Mesenteric fat pad (tissue), 1 donor: ENCODE measurements at regions not wholly inside any gene's neighbourhood (a gene's known extent, or its start where the extent isn't known, plus 50 kb on each side); places are given as distances from the start of the nearest gene placed in this dataset.

Experiments used
- DNase-seq: peaks from one replicate; pipeline ENCODE4 v3.0.0-alpha.2; 2020; ENCODE audit warnings: low spot score
- donor health status: DM: yes; HTN: yes; CAD: no.

DNA sequence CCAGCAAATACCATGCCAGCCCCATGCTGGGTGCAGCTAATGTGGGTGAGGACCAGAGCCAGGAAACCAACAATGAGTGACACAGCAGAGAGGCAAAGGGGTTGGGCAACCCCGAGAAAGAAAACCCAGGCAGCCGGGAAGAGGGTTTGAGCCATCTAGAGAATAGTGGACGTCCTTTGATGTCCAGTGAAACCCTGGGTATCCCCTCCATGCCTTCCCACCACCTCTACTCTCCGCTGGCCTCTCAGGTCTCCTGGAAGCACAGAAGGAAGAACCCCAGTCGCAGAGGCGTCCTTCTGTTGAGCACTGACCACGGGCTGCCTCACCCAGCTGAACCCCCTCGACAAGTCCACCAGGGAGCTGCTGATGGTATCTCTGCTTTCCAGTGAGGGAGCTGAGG lies 657.4 kb upstream of the ID2 start:
- DNase-seq = no peak

DNA sequence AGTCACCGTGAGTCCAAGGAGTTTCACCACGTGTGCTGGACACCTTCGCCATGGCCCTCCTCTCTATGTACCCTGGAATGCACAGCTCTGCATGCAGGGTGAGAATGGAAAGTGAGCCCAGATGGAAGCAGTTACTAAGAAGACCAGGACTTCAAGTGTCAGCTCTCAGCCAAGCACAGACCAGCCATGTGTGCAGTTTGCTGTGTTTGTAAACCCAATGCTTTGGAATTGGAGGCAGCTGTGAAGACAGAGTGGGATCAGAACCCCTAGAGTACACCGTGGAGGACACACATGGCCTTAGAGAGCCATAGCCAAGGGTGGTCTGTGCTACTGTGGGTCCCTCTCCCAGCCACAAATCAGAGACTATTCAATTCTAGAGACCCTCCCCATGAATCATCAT lies 655.5 kb upstream of the ID2 start:
- no peak for DNase-seq

DNA sequence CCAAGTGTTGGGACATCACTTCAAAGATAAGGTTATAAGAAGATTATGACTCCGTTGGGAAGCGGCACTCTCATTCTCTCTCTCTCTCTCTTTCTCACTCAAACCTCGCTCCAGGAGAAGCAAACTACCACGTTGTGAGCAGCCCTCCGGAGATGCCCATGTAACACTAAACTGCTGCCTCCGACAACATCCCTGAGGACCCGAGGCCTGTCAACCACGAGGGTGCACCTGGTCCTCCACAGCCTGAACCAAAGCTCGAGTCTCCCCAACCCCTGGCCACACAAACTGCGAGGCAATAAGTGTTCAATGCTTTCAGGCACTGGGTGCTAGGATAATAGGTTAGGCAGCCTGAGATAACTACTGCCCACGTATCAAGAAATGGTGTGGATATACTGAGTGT lies 654.5 kb upstream of the ID2 start:
- no peak for DNase-seq

DNA sequence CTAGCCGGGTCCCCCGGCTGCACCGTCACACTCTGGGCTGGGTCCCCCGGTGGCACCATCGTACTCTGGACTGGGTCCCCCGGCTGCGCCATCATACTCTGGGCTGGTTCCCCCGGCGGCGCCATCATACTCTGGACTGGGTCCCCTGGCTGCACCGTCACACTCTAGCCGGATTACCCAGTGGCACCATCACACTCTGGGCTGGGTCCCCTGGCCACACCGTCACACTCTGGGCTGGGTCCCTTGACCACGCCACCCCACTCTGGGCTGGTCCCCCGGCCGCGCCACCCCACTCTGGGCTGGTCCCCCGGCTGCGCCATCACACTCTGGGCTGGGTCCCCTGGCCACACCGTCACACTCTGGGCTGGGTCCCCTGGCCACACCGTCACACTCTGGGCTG lies 653.8 kb upstream of the ID2 start:
- no peak for DNase-seq

GRCh38 chr2:8028436-8028835 lies 653.4 kb upstream of the ID2 start:
- no peak for DNase-seq

- no peak for DNase-seq
These were observed 652.9 kb upstream of the ID2 start for GRCh38 chr2:8028981-8029380.

GRCh38 chr2:8030573-8031303 lies 651.1 kb upstream of the ID2 start:
- DNase-seq = no peak

DNA sequence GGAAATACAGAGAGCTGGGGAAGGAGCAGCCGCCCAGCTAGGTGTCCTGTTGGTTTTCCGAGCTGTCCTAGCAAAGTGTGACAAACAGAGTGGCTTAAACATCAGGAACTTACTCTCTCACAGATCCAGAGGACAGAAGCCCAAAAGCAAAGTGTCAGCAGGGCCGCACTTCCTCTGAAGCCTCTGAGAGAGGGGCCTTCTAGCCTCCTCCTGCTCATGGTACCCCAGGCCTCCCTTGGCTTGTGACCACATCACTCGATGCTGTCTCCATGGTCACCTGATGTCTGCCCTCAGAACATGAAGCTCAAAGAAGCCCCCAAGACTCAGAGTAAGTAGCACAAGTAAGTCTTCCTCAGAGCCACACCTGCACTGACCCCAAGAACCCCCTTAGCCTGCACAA lies 650.5 kb upstream of the ID2 start:
- no peak for DNase-seq

- no peak for DNase-seq
These were observed 648.2 kb upstream of the ID2 start for GRCh38 chr2:8033546-8034096.

DNA sequence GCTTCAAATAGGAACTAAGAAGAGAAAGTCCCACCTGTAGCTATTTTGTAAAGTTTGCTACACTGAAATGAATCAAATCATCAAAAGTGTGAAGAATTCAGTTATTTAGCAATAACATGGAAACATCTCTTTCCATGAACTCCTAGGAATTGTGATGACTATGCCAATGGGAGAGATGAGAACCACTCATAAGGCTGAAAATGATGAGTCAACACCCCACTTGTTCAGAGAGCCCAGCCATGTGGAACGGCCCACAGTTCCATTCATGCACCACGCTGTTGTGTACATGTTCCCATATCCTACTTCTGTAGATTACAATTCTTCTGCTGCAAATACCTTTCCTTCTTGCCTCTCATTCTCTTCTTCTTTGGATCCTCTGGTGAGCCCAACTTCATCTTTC lies 645.5 kb upstream of the ID2 start:
- no peak for DNase-seq

- DNase-seq = no peak
These were observed 642.1 kb upstream of the ID2 start for GRCh38 chr2:8039732-8040131.

GRCh38 chr2:8043295-8043694 lies 638.6 kb upstream of the ID2 start:
- no peak for DNase-seq

DNA sequence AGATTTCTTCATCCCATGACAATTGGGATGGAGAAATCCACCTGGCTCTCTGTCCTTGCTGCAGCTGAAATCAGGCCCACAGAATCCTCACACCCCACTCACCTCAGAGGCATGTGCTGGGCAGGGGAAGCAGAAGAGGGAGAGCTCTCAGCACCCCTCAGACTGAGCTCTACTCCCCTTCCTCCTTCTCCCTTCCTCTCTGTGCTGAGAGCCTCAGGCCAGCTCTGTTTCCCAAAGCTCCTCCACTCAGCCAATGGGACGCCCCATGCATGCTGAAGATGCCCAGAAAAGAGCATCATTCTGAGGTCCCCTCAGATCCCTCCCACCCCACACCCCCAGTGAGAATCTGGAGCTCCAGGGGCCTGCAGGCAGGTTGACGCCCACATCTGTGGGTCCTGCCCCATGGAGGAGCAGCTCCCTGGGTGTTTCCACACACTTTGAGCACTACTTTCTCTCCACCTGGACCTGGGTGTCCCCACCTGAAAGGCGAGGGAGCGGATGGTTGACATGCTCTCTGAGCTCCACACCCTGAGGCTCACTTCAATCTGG lies 637.7 kb upstream of the ID2 start:
- DNase-seq = no peak

DNA sequence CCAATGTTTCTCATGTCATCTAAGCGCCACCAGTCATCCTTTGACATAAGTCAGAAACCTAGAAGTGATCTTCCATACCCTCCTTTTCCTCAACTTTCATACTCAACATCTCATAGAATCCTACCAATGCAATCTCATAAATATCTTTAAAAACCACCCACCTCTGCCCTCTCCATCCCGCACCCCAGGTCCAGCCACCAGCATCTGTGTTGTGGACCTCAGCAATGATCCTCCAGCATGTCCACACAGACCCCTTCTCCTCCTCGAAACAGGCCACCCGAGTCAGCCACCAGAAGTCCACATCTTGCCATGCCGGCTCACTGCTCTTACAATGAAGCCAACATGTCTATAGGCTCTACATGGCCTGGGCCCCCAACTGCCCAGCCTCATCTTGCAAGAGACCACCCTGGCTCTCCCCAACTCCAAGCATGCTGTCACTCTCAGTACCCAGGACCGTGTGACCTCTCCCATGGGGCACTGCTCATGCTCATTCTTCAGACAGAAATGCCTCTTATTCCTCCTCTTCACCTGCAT lies 636.7 kb upstream of the ID2 start:
- no peak for DNase-seq

DNA sequence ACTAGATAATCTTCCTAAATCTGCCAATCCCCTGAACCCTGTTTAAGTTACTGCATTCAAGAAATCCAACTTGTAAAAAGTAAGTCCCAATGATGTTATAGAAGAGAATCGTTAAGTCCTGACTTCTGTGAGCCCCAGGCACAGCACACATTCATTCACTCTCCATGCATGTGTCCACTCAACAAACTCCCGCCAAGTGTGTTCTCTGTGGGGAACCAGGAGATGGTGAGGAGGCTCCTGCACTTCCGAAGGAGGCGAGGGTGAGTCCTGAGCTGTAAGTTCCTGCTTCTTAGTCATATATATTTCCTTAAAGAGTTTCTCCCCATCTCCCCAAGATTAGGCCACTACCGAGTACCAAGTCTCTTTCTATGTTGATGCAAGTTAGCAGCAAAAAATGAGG lies 635.0 kb upstream of the ID2 start:
- no peak for DNase-seq

DNA sequence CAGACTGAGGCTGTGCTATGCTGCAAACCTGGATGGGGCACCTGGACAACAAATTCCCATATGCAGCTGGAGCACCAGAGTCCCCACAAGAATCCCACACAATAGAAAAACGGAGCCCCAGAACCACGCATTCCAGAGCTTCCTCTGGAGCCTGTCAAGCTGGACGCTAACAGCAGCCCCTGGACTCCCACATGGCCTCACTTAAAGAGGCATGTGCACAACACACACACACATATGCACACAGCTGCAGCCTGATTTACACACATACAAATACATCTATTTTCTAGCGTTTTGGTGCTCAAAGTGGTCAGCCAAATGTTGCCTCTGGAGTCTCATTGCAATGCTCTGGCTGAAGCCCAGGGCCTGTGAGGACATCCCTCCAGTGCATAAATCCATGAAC lies 632.7 kb upstream of the ID2 start:
- DNase-seq = no peak

DNA sequence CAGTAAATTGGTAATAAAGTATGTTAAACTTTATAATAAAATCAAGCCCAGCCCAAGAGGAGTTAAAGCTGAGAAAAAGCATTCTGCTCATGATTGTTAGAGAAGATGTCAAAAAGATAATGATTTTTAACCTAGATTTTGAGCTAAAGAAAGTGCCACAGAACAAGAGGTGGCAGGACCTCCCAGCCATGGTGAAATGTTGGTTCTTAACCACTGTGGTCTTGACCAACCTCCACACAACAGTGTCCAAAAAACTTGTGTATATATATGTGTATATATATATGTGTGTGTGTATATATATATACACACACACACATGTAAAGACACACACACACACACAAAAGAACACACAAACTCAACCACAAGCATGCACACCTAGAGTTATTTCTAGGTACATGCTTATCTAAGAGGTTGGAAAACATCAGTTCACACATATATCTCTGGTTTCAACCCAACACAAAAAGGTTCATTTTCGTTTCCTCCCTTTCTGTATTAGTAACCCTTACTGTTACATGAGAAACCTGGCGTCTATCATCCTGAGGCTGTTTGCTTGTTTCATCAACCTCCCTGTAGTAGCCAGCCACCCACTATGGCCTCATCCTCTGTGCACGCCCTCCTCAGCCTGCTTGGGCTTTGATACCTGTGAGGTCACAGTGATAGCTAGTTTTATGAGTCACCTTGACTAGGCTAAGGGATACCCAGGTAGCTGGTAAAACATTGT lies 631.8 kb upstream of the ID2 start:
- no peak for DNase-seq

DNA sequence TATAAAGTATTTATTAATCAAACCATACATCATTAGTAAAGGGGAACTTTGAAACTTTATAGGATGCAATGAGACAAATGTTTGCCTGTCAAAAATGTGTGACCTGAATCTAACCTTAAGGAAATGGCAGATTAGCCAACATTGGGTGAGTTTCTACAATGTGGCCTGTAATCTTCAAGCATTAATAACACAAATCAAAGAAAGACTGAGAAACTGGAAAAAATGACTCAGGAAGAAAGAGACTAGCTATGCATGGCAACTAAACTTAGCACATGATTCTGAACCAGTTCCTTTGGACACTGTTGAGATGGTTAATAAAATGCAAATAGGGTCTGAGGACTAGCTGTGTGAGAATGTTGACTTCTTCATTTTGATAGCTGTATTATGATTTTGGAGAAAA lies 628.6 kb upstream of the ID2 start:
- DNase-seq = no peak

DNA sequence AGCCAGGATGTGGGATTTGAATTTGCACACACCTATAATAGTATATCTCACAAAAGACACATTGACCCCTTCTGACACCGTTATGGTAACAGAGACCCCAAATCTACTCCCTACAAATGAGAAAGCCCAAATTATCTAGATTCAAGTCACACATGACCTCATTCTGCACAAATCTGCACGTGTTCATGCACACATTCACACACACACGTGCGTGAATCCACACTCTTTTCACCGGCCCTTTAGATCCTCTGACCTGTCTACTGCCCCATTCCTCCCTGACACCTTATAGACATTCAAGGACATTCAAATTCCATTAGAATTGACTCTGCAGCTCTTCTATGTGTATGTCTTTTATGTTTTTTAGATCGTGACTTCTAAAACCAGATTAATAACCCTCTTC lies 627.8 kb upstream of the ID2 start:
- DNase-seq = no peak

GRCh38 chr2:8058652-8059051 lies 623.2 kb upstream of the ID2 start:
- DNase-seq = no peak

GRCh38 chr2:8059255-8059654 lies 622.6 kb upstream of the ID2 start:
- no peak for DNase-seq

- no peak for DNase-seq
These were observed 622.1 kb upstream of the ID2 start for GRCh38 chr2:8059794-8060193.
